Fibroblast of lung (primary cell): ENCODE measurements at regions not wholly inside any gene's neighbourhood (a gene's known extent, or its start where the extent isn't known, plus 50 kb on each side); places are given as distances from the start of the nearest gene placed in this dataset.

ENCODE experiments used
- CTCF ChIP-seq, 2 donors: IDR thresholded peaks in 1 of 2; conservative IDR thresholded peaks in 1 of 2; 1 replicate in 1 of 2; 2 replicates in 1 of 2; pipeline ENCODE4 v1.5.1; 2011 to 2012; ENCODE audit warnings: low read length in 2 of 2, control low read depth in 1 of 2, inconsistent platforms in 1 of 2, low read depth in 1 of 2, mild to moderate bottlenecking in 1 of 2
- EZH2 ChIP-seq: IDR thresholded peaks from 2 replicates; pipeline ENCODE4 v1.5.1; 2012; ENCODE audit warnings: low read length, control low read depth, mild to moderate bottlenecking; ENCODE audit errors: missing control alignments

GRCh38 chr17:36877771-36878170 is 59.5 kb upstream of the LHX1 start:
- TF ChIP-seq CTCF (conservative IDR thresholded peaks at IDR 0.05 in 1 of 2, IDR thresholded peaks at IDR 0.05 in 1 of 2; ENCODE audit: low read depth in 1 of 2, low read length in 2 of 2) (no peak), EZH2 (no peak)
